ENCODE measurements at regions not wholly inside any gene's neighbourhood (a gene's known extent, or its start where the extent isn't known, plus 50 kb on each side); places are given as distances from the start of the nearest gene placed in this dataset.

- no peaks in the 10 kb centered on the region for H3K36me3 Mint-ChIP-seq (ENCODE audit: insufficient read depth, unreplicated experiment)
- no peak overlapping the region for H3K4me3 Mint-ChIP-seq (ENCODE audit: low read depth, unreplicated experiment)
- H3K27me3 Mint-ChIP-seq (ENCODE audit: unreplicated experiment) = peaks cover 60% of the 10 kb centered on the region
- no peaks in the 10 kb centered on the region for H3K9me3 Mint-ChIP-seq (ENCODE audit: low read depth, unreplicated experiment)
- CTCF ChIA-PET = no interaction called here
- H3K27ac Mint-ChIP-seq (ENCODE audit: unreplicated experiment) = no peak overlapping the region
- BruUV-seq (replicated peaks) = no TSS peak
- no peak for DNase-seq
- no peaks in the 10 kb centered on the region for H3K4me1 Mint-ChIP-seq (ENCODE audit: low read depth, unreplicated experiment)
- TF ChIP-seq CTCF (IDR thresholded peaks at IDR 0.05; ENCODE audit: unreplicated experiment) = no peak
- intact Hi-C loops (cut with micrococcal nuclease; ENCODE audit: unreplicated experiment) = no loop called here
Observed at GRCh38 chr5:62042007-62042406, 264.0 kb upstream of the KIF2A start.

GRCh38 chr5:62043289-62044280 is 262.4 kb upstream of the KIF2A start:
- intact Hi-C loops (cut with micrococcal nuclease; ENCODE audit: unreplicated experiment) = no loop called here
- no peaks in the 10 kb centered on the region for H3K9me3 Mint-ChIP-seq (ENCODE audit: low read depth, unreplicated experiment)
- H3K27me3 Mint-ChIP-seq (ENCODE audit: unreplicated experiment) = peaks cover 67% of the 10 kb centered on the region
- no peak overlapping the region for H3K27ac Mint-ChIP-seq (ENCODE audit: unreplicated experiment)
- no peak overlapping the region for H3K4me3 Mint-ChIP-seq (ENCODE audit: low read depth, unreplicated experiment)
- BruUV-seq (replicated peaks) = no TSS peak
- CTCF ChIA-PET = no interaction called here
- DNase-seq = no peak
- no peaks in the 10 kb centered on the region for H3K4me1 Mint-ChIP-seq (ENCODE audit: low read depth, unreplicated experiment)
- H3K36me3 Mint-ChIP-seq (ENCODE audit: insufficient read depth, unreplicated experiment) = no peaks in the 10 kb centered on the region
- TF ChIP-seq CTCF (IDR thresholded peaks at IDR 0.05; ENCODE audit: unreplicated experiment) = no peak

GRCh38 chr5:62044989-62045388 is 261.0 kb upstream of the KIF2A start:
- CTCF ChIA-PET = no interaction called here
- intact Hi-C loops (cut with micrococcal nuclease; ENCODE audit: unreplicated experiment) = no loop called here
- Mint-ChIP-seq H3K4me1 (ENCODE audit: low read depth, unreplicated experiment) (no peaks in the 10 kb centered on the region), H3K9me3 (ENCODE audit: low read depth, unreplicated experiment) (no peaks in the 10 kb centered on the region), H3K27ac (ENCODE audit: unreplicated experiment) (no peak overlapping the region), H3K36me3 (ENCODE audit: insufficient read depth, unreplicated experiment) (no peaks in the 10 kb centered on the region), H3K4me3 (ENCODE audit: low read depth, unreplicated experiment) (no peak overlapping the region), H3K27me3 (ENCODE audit: unreplicated experiment) (peaks cover 68% of the 10 kb centered on the region)
- BruUV-seq (replicated peaks) = no TSS peak
- no peak for DNase-seq
- TF ChIP-seq CTCF (IDR thresholded peaks at IDR 0.05; ENCODE audit: unreplicated experiment) = no peak

- no peak overlapping the region for H3K4me3 Mint-ChIP-seq (ENCODE audit: low read depth, unreplicated experiment)
- H3K9me3 Mint-ChIP-seq (ENCODE audit: low read depth, unreplicated experiment) = no peaks in the 10 kb centered on the region
- H3K27ac Mint-ChIP-seq (ENCODE audit: unreplicated experiment) = no peak overlapping the region
- intact Hi-C loops (cut with micrococcal nuclease; ENCODE audit: unreplicated experiment) = no loop called here
- no peak for DNase-seq
- H3K4me1 Mint-ChIP-seq (ENCODE audit: low read depth, unreplicated experiment) = no peaks in the 10 kb centered on the region
- CTCF ChIA-PET = no interaction called here
- no peaks in the 10 kb centered on the region for H3K36me3 Mint-ChIP-seq (ENCODE audit: insufficient read depth, unreplicated experiment)
- peaks cover 75% of the 10 kb centered on the region for H3K27me3 Mint-ChIP-seq (ENCODE audit: unreplicated experiment)
- BruUV-seq (replicated peaks) = no TSS peak
- no peak for TF ChIP-seq CTCF (IDR thresholded peaks at IDR 0.05; ENCODE audit: unreplicated experiment)
Observed at GRCh38 chr5:62046191-62046590, 259.8 kb upstream of the KIF2A start.
